Mucosa of descending colon (tissue), 3 donors: ENCODE measurements at regions not wholly inside any gene's neighbourhood (a gene's known extent, or its start where the extent isn't known, plus 50 kb on each side); places are given as distances from the start of the nearest gene placed in this dataset.

Experiments used
- ATAC-seq: fragments of 200-7000 bp; cut with Tn5 transposase; one replicate; pipeline ENCODE4 v1.9.1; 2020; ENCODE audit warnings: mild to moderate bottlenecking, moderate library complexity
- DNase-seq, 3 donors: peaks; one replicate each; pipeline ENCODE4 v3.0.0-alpha.2; 2020
- H3K36me3 ChIP-seq: fragments of 200-600 bp; one replicate; pipeline ENCODE4 v1.8.0; 2021; ENCODE audit warnings: low read depth, mild to moderate bottlenecking
- H3K4me1 ChIP-seq: fragments of 200-600 bp; one replicate; pipeline ENCODE4 v1.8.0; 2021; ENCODE audit warnings: low read depth, mild to moderate bottlenecking
- H3K4me3 ChIP-seq: fragments of 200-600 bp; one replicate; pipeline ENCODE4 v1.8.0; 2021; ENCODE audit warnings: mild to moderate bottlenecking
- H3K9me3 ChIP-seq: fragments of 200-600 bp; one replicate; pipeline ENCODE4 v1.8.0; 2021; ENCODE audit warnings: mild to moderate bottlenecking
- CTCF ChIP-seq: fragments of 200-600 bp; IDR thresholded peaks from one replicate; pipeline ENCODE4 v1.8.0; 2022; ENCODE audit warnings: antibody characterized with exemption, mild to moderate bottlenecking
- intact Hi-C, 2 donors: fragments of 100-400 bp; cut with DNase I in 1 of 2; cut with micrococcal nuclease in 1 of 2; formaldehyde crosslinking; loops; one replicate each; pipeline versions ENCODE4 v1.11.0 to v1.11.1; 2022; cut with DNase I, micrococcal nuclease
- donor health status: DM: no; HTN: no; CAD: no; lungs with moderate emphysema.
- donor health status: DM: no; HTN: no; CAD: no.
- donor health status: DM: no; HTN: yes; CAD: no.

- H3K4me3 ChIP-seq: no peak overlapping the region
- no peaks in the 10 kb centered on the region for H3K9me3 ChIP-seq
- no peaks in the 10 kb centered on the region for H3K36me3 ChIP-seq
- DNase-seq (no peak), ATAC-seq (no peak)
- no peaks in the 10 kb centered on the region for H3K4me1 ChIP-seq
- TF ChIP-seq CTCF: no peak
- intact Hi-C loops: no loop called here
These were observed 86.5 kb downstream of the INHBB start for GRCh38 chr2:120432293-120432975.

GRCh38 chr2:120432976-120433815, 87.3 kb downstream of the INHBB start:
- no peak for TF ChIP-seq CTCF
- no peaks in the 10 kb centered on the region for H3K9me3 ChIP-seq
- intact Hi-C loops: no loop called here
- DNase-seq (no peak), ATAC-seq (no peak)
- H3K36me3 ChIP-seq: no peaks in the 10 kb centered on the region
- H3K4me3 ChIP-seq: no peak overlapping the region
- H3K4me1 ChIP-seq: no peaks in the 10 kb centered on the region

GRCh38 chr2:120433816-120434290, 87.9 kb downstream of the INHBB start:
- Histone ChIP-seq H3K4me3 (no peak overlapping the region), H3K9me3 (no peaks in the 10 kb centered on the region), H3K36me3 (no peaks in the 10 kb centered on the region), H3K4me1 (no peaks in the 10 kb centered on the region)
- intact Hi-C loops: no loop called here
- DNase-seq (no peak), ATAC-seq (no peak)
- TF ChIP-seq CTCF: no peak

- DNase-seq (no peak), ATAC-seq (no peak)
- intact Hi-C loops: no loop called here
- H3K9me3 ChIP-seq: no peaks in the 10 kb centered on the region
- no peaks in the 10 kb centered on the region for H3K4me1 ChIP-seq
- H3K36me3 ChIP-seq: no peaks in the 10 kb centered on the region
- H3K4me3 ChIP-seq: no peak overlapping the region
- TF ChIP-seq CTCF: no peak
These were observed 88.8 kb downstream of the INHBB start for GRCh38 chr2:120434492-120435308.

- Histone ChIP-seq H3K4me3 (no peak overlapping the region), H3K9me3 (no peaks in the 10 kb centered on the region), H3K36me3 (no peaks in the 10 kb centered on the region), H3K4me1 (no peaks in the 10 kb centered on the region)
- intact Hi-C loops: no loop called here
- DNase-seq: no peak
- no peak for TF ChIP-seq CTCF
- no peak for ATAC-seq
These were observed 89.9 kb downstream of the INHBB start for GRCh38 chr2:120435671-120436459.
